ENCODE measurements at regions not wholly inside any gene's neighbourhood (a gene's known extent, or its start where the extent isn't known, plus 50 kb on each side); places are given as distances from the start of the nearest gene placed in this dataset.
"Not testable (repeated sequence)": the region's sequence is repeated elsewhere in the genome, so short reads cannot be mapped to it uniquely, and the experiment has no call there.

- peak; percentile 46 for DNase-seq (ENCODE audit: low spot score)
Measured at GRCh38 chr20:53773792-53774401, 180.3 kb upstream of the ZNF217 start.

DNA sequence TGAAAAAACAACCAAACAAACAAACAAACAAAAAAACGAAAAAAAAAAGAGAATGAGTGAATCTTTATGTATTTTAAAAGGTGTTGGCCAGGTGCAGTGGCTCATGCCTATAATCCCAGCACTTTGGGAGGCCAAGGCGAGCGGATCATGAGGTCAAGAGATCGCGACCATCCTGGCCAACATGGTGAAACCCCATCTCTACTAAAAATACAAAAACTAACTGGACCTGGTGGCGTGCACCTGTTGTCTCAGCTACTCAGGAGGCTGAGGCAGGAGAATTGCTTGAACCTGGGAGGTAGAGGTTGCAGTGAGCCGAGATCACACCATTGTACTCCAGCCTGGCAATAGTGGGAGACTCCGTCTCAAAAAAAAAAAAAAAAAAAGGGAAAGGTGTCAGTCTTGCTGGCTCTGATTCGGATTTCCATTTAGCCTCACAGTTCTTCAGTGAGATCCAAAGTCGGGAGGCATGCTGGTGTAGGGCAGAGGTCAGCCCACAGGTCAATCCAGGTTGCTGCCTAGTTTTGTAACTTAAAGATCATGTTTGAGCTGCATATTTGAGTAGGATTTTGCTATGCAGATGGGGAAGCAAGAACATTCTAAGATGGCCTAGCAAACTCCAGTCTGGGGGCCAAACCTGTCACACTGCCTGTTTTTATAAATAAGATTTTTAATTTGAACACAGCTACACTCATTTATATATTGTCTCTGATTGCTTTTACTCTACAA, 179.6 kb upstream of the ZNF217 start:
- not testable (repeated sequence) for DNase-seq (ENCODE audit: low spot score)

DNA sequence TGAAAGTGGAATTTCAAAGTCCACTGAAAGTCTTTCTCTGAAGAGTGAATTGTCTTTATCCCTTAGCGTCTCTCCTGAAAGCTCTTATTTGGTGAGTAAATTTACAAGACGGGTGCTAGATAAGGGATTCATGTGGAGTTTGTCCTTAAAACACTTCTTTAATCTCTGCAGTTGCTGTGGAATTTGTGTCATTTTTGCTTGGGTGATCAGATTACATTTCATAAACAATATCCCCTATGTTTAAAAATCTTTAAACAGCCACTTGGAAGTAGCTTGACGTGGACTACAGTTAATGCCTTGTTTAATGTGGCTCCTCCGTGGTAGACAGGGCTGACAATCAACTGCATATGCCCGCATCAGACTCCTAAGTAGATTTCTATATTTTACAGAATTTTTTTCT, 175.4 kb upstream of the ZNF217 start:
- no peak for DNase-seq (ENCODE audit: low spot score)

DNA sequence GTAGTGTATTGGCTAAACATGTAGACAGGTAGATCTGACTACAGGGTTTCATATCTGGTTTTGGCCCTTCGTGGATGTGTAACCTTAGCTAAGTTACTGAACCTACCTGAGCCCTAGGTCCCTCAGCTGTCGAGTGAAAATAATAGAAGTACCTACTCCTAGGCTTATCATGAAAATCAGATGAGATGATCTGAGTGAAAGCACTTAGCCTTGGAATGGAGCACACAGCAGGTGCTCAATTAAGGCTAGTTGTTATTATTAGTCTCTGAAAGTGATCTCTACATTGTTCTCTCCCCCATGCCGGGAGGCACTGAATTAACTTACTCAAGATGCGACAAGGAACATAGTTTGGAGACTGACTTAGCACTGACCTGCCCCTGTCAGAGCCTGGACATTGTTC, 174.7 kb upstream of the ZNF217 start:
- no peak for DNase-seq (ENCODE audit: low spot score)

DNA sequence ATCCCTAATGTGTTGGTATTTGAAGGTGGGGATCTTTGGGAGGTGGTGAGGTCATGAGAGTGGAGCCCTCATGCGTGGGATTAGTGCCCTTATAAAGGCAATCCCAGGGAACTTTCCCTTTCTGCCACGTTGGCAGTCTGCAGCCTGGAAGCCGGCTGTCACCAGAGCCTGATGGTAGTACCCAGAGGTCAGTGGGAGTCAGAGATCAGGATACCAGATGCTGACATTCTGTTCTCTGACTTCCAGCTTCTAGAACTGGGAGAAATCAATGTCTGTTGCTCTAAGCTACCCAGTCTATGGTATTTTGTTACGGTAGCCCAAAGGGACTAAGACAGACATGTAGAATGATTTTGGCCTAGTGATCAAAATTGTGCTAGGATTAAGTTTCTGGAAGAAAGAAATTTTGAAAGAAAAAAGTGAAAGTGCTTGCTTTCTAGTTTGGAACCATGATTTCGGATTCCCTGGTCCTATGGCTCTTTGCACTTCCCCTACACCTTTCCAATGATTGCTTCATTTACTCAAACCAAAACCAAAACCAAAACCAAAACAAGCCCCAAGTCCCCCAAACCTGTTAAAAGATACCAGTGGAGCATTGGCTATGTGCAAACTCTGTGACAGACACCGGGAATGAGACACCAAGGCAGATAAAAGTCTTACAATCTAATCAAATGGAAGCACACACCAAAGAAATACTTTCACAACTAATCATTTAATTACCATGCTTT, 173.7 kb upstream of the ZNF217 start:
- no peak for DNase-seq (ENCODE audit: low spot score)

DNA sequence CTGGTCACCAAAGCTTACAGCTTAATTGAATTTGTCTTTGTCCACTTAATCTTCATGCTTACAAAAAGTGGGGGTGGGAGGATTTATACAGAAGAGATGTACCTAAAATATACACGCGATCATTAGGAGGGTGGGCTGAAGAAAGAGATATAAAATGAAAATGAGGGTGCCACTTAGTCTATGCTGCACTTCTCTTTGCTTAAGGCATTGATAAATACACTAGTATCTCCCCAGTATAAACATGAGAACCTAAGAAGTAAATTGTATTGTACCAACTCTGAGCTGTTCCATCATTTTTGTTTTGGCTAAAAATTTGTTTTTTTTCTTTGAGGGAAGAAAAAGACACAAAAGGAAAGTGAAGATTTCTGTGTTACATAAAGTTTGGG, 170.8 kb upstream of the ZNF217 start:
- DNase-seq (ENCODE audit: low spot score) = no peak

- DNase-seq (ENCODE audit: low spot score) = no peak
Measured at GRCh38 chr20:53763707-53764414, 170.2 kb upstream of the ZNF217 start.

DNA sequence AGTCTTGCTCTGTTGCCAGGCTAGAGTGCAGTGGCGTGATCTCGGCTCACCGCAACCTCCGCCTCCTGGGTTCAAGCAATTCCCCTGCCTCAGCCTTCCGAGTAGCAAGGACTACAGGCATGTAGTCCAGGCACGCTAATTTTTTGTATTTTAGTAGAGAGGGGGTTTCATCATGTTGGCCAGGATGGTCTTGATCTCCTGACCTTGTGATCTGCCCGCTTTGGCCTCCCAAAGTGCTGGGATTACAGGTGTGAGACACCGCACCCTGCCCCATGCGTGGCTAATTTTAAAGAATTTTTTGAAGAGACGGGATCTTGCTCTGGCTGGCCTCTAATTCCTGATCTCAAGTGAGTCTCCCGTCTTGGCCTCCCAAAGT, 168.8 kb upstream of the ZNF217 start:
- DNase-seq (ENCODE audit: low spot score) = not testable (repeated sequence)

DNA sequence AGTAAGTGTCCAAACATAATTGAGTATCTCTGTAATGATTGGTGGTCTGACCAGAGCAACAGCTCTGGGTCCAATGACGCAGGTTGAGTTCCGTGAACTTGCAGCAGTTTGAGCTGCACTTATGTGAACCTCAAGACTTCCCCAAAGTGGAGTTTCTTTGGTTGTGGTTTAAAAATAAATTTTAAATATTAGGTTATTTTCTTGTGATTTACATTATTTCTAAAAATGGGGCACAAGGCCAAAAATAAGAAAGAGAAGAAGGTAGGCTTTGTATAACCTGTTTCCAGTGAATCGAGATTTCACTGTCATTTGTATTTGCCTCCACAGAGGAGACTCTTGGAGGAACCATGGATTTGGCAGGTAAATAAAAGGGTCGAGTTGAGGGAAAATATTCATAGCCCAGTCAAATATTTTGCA, 166.4 kb upstream of the ZNF217 start:
- no peak for DNase-seq (ENCODE audit: low spot score)

GRCh38 chr20:53757472-53757913, 163.9 kb upstream of the ZNF217 start:
- no peak for DNase-seq (ENCODE audit: low spot score)

DNA sequence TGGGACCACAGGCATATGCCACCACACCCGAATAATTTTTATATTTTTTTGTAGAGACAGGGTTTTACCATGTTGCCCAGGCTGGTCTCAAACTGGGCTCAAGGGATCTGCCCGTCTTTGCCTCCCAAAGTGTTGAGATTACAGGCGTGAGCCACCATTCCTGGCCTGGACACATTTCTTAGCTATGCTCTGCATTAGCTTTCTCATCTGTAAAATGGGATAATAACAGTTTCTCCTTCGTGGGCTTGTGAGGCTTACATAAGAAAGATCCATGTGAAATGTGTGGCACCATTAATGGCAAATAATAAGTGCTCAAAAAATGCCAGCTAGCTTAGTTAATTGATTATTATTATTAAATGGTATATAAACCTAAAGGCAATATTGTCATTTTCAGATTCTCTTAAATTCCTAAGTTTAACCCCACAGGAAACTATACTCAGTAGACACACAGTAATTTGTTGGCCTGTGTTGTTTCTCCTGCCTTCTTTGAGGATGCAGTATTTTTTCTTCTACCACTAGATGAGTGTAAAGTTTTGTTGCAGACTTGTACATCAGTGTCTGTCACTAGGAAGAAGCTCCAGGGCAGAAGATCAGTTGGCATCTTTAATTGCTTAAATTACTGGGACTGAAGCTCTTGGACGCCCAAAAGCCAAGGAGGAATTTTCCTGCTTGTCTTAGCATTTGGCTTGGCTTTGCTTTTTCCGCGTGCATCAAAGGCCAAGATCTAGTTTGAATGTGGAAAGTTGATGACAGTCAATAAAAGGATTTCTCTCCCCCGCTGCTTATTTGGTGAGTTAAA, 162.3 kb upstream of the ZNF217 start:
- DNase-seq (ENCODE audit: low spot score) = no peak

- no peak for DNase-seq (ENCODE audit: low spot score)
Measured at GRCh38 chr20:53753880-53754459, 160.3 kb upstream of the ZNF217 start.

GRCh38 chr20:53752971-53753879, 159.6 kb upstream of the ZNF217 start:
- DNase-seq (ENCODE audit: low spot score) = no peak

GRCh38 chr20:53752583-53752970, 158.9 kb upstream of the ZNF217 start:
- DNase-seq (ENCODE audit: low spot score) = no peak

DNA sequence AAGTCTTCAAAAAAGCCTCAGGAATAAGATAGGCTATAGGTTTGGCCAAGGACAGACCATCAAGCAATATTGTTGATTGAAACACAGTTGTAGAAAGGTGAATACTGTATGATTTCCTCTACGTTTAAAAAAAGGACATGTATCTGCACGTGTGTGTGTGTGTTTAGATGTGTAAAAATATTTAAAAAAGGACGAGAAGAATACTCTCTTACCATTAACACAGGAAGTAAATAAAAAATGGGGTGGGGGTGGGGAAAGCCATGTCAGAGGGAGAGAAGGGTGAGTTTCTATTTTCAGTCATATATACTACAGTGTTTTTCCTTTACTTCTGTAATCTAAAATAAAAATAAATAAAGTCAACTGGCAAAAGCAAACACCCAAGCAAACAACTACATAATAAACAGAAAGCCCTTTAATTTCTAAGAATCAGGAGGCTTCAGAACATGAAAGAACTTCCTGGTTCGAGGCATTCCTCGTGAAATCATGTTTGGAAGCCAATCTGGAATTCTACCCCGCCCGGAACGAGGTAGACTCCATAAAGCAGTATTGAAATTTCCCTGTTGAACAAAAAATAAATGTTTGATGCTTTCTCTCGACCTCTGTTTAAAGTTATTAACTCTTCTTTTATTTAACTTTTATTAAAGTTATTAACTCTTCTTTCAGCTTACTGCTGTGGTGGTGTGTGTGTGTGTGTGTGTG, 158.1 kb upstream of the ZNF217 start:
- peak; percentile 33 for DNase-seq (ENCODE audit: low spot score)

DNA sequence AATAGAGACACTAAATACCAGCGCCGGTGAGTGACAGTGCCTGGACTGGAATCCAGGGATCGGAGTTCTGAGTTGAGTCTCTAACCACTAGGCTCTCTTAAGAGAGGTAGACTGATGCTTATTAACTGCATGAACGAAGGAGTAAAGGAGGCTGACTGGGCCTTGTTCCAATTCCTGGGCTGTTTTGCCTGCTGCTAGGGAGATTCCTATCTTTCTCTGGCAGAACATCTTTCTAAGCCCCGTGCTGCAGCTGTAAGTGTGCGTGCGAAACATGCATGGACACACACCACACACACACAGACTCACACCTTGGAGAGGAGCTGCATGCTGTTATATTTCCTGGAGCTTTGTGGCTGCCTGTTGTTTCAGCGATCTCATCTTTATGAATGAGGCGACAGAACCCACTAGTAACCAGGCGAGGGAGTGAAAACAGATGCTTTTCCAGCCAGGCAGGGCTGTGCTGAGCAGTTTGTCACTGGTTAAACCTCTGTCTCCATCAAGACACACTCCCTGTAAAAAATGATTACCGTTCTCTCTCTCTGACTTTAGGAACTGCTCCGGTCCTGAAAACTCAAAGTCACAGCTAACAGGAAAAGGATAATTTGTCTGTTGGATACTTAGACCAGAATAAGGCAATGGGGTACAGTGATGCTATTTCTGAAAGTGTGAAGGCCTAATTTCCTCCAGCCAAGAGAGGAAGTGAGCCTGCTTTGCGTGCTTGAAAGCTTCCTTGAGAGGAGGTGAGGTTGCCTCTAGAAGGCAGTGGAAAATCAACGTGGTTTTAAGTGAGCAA, 157.4 kb upstream of the ZNF217 start:
- DNase-seq (ENCODE audit: low spot score) = peak; percentile 52

DNA sequence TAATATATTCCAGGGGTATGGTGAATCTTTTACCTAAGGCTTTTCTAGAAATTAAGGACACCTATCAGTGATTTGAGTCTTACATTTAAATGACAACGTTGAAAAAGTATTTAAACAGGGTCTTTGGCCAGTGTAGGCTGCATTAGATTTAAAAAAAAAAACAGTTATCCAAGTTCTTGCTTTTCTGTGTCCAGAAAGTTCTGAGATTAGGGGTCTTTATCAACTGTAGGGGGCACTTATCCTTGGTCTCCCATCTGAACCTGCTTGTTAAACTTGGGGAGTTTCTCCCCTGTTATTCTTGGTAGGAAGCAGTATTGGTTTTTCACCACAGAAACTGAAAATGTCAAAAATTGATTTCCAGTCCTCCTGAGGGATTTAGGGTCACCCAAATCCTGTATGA, 155.9 kb upstream of the ZNF217 start:
- DNase-seq (ENCODE audit: low spot score) = no peak

DNA sequence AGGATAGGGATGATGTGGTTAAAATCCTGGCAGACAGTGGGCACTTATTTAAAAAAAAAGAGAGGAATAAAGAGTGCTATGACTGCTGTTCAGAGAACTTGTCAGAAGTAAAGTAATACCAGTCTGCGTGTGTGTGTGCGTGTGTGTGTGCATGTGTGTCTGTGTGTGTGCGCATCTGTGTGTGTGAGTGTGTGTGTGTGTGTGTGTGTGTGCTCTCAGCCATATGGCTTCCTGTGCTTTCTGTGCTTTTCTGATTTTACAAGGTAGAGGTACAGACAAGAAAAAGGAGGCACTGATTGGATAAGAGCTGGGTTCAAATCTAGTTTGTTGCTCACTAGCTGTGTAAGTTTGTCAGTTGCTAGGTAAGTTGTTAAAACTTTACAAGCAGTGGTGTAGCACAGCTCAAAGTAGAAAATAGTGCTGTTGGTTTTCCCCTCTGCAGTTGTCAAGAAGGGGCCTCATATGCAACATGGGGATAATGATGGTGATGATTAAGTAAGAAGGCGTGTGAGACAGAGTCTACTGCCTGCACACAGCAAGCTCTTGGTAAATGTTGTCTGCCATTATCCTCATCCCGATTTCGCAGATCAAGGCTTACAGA, 155.3 kb upstream of the ZNF217 start:
- DNase-seq (ENCODE audit: low spot score) = no peak
